Esophagus squamous epithelium (tissue), 5 donors: ENCODE measurements at regions not wholly inside any gene's neighbourhood (a gene's known extent, or its start where the extent isn't known, plus 50 kb on each side); places are given as distances from the start of the nearest gene placed in this dataset.

Source experiments
- DNase-seq: peaks from one replicate; lab custom pipeline; 2025; lab: John Stamatoyannopoulos, UW
- H3K27ac ChIP-seq, 4 donors: fragments of 200-600 bp; sonication (generic); one replicate each; pipeline ENCODE4 v1.5.1; 2016 to 2019; ENCODE audit warnings: mild to moderate bottlenecking in 1 of 4
- H3K27me3 ChIP-seq, 4 donors: fragments of 200-600 bp; sonication (generic); 1 replicate in 3 of 4; 2 replicates in 1 of 4; pipeline versions ENCODE4 v1.5.1 to v1.6.0; 2017 to 2021; ENCODE audit warnings: antibody characterized with exemption in 1 of 4
- H3K36me3 ChIP-seq, 3 donors: fragments of 200-600 bp; sonication (generic); one replicate each; pipeline ENCODE4 v1.5.1; 2016 to 2019
- H3K4me1 ChIP-seq, 3 donors: fragments of 200-600 bp; sonication (generic); one replicate each; pipeline ENCODE4 v1.5.1; 2017 to 2019
- H3K4me3 ChIP-seq, 4 donors: fragments of 200-600 bp; sonication (generic); 1 replicate in 3 of 4; 2 replicates in 1 of 4; pipeline ENCODE4 v1.5.1; 2016 to 2019; ENCODE audit warnings: mild to moderate bottlenecking in 2 of 4, moderate library complexity in 1 of 4
- H3K9me3 ChIP-seq, 3 donors: fragments of 200-600 bp; sonication (generic); one replicate each; pipeline ENCODE4 v1.5.1; 2016 to 2019
- POLR2A ChIP-seq, 4 donors: fragments of 450-650 bp; IDR thresholded peaks; one replicate each; pipeline ENCODE4 v1.6.1; 2017; ENCODE audit warnings: antibody characterized with exemption in 4 of 4, mild to moderate bottlenecking in 4 of 4, moderate library complexity in 3 of 4
- WGBS, 2 donors: methylation state at CpG; one replicate each; pipeline ENCODE4 v1.1.5; 2018; 5-methylcytosine and 5-hydroxymethylcytosine counted together
- intact Hi-C: fragments of 100-400 bp; cut with DNase I; formaldehyde crosslinking; loops from one replicate; pipeline ENCODE4 v1.15.0; 2022
- TF ChIP-seq, protein P1 (sequence below), 6 experiments: fragments of 450-650 bp in 4 of 6; fragments of 200-600 bp in 2 of 6; sonication (generic) in 2 of 6; IDR thresholded peaks; one replicate each; pipeline ENCODE4 v1.5.1; 2016 to 2019; ENCODE audit warnings: antibody characterized with exemption in 6 of 6, mild to moderate bottlenecking in 4 of 6, moderate library complexity in 4 of 6
- donor health status: DM: yes; HTN: yes; CAD: no.

GRCh38 chr18:73880387-73880786 lies 267.2 kb downstream of the FBXO15 start:
- H3K27me3 ChIP-seq, result no peaks in the 10 kb centered on the region
- WGBS, 2 donors, result 68 to 87% methylated on average over 2 of the region's 2 CpGs
- no peaks in the 10 kb centered on the region for H3K36me3 ChIP-seq
- H3K9me3 ChIP-seq, result no peaks in the 10 kb centered on the region
- intact Hi-C loops, result no loop called here
- no peak for DNase-seq
- H3K4me3 ChIP-seq, result no peak overlapping the region
- no peak overlapping the region for H3K27ac ChIP-seq
- H3K4me1 ChIP-seq, result no peaks in the 10 kb centered on the region
- TF ChIP-seq, protein P1, sequence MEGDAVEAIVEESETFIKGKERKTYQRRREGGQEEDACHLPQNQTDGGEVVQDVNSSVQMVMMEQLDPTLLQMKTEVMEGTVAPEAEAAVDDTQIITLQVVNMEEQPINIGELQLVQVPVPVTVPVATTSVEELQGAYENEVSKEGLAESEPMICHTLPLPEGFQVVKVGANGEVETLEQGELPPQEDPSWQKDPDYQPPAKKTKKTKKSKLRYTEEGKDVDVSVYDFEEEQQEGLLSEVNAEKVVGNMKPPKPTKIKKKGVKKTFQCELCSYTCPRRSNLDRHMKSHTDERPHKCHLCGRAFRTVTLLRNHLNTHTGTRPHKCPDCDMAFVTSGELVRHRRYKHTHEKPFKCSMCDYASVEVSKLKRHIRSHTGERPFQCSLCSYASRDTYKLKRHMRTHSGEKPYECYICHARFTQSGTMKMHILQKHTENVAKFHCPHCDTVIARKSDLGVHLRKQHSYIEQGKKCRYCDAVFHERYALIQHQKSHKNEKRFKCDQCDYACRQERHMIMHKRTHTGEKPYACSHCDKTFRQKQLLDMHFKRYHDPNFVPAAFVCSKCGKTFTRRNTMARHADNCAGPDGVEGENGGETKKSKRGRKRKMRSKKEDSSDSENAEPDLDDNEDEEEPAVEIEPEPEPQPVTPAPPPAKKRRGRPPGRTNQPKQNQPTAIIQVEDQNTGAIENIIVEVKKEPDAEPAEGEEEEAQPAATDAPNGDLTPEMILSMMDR (IDR thresholded peaks at IDR 0.05), result no peak
- no peak for TF ChIP-seq POLR2A (IDR thresholded peaks at IDR 0.05)

- Histone ChIP-seq H3K27ac (no peak overlapping the region), H3K4me1 (no peaks in the 10 kb centered on the region), H3K9me3 (no peaks in the 10 kb centered on the region), H3K4me3 (no peak overlapping the region), H3K27me3 (no peaks in the 10 kb centered on the region), H3K36me3 (no peaks in the 10 kb centered on the region)
- 52 to 54% methylated on average over 2 of the region's 2 CpGs for whole genome bisulfite sequencing, 2 donors
- no peak for DNase-seq
- TF ChIP-seq, protein P1 (IDR thresholded peaks at IDR 0.05), result no peak
- no peak for TF ChIP-seq POLR2A (IDR thresholded peaks at IDR 0.05)
- intact Hi-C loops, result no loop called here
These were observed 267.9 kb downstream of the FBXO15 start for GRCh38 chr18:73879766-73880165.

DNA sequence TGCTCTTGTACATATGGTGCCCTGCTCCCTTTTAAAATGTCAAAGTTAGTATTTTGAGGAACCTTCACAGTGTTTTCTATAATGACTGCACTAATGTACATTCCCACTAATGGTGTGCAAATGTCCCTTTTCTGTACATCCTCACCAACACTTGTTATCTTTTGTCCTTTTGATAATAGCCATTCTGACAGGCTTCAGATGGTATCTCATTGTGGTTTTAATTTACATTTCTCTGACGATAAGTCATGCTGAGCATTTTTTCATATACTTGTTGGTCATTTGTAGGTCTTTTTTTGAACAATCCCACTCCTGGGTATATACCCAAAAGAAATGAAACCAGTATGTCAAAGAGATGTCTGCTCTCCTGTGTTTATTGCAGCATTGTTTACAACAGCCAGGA lies 268.3 kb downstream of the FBXO15 start:
- Histone ChIP-seq H3K9me3 (no peaks in the 10 kb centered on the region), H3K4me1 (no peaks in the 10 kb centered on the region), H3K27ac (no peak overlapping the region), H3K4me3 (no peak overlapping the region), H3K27me3 (no peaks in the 10 kb centered on the region), H3K36me3 (no peaks in the 10 kb centered on the region)
- 21 to 62% methylated on average over 1 of the region's 1 CpG for WGBS, 2 donors
- intact Hi-C loops, result no loop called here
- no peak for TF ChIP-seq POLR2A (IDR thresholded peaks at IDR 0.05)
- TF ChIP-seq, protein P1 (IDR thresholded peaks at IDR 0.05), result no peak
- no peak for DNase-seq

DNA sequence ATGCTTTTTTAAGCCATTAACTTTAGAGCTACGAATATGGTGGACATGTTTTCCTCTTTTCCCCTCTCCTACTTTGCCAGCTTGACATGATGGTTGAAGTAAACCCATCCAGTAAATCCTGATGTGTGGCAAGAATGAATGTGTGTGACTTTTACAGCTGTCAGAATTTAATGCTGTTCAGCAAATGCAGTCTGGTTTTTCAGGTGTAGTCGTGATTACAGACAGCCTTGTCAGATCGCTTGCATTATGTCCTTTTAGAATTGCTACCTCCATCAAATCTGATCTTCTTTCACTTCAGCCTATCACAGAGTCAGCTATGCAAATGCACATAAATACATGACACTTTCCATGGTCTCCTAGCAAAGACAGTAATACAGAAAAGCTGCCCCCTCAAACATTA lies 278.5 kb downstream of the FBXO15 start:
- no peak overlapping the region for H3K4me3 ChIP-seq
- H3K9me3 ChIP-seq, result no peaks in the 10 kb centered on the region
- WGBS, 2 donors, result 59 to 80% methylated on average over 3 of the region's 3 CpGs
- no peaks in the 10 kb centered on the region for H3K27me3 ChIP-seq
- no peaks in the 10 kb centered on the region for H3K4me1 ChIP-seq
- DNase-seq, result no peak
- TF ChIP-seq POLR2A (IDR thresholded peaks at IDR 0.05), result no peak
- TF ChIP-seq, protein P1 (IDR thresholded peaks at IDR 0.05), result no peak
- H3K27ac ChIP-seq, result no peak overlapping the region
- intact Hi-C loops, result no loop called here
- no peaks in the 10 kb centered on the region for H3K36me3 ChIP-seq

DNA sequence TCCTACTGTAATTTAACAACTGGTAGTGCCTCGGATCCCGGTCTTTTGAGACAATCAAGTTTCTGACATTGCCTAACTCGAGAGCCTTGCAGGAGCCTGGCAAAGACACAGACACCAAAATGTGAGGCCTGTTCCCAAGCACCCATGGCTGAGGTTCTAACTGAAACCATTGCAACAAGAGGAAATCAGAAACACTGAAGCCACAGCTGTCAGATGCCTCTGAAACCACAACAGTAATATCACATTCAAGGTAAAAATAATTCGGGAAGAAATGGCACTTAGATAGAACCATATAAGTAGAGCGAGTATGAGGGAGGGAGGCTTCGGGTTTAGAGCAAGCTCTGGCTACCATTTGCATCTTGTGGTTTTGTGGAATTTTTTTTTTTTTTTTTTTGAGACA lies 285.9 kb downstream of the FBXO15 start:
- Histone ChIP-seq H3K27me3 (no peaks in the 10 kb centered on the region), H3K27ac (no peak overlapping the region), H3K36me3 (no peaks in the 10 kb centered on the region), H3K9me3 (no peaks in the 10 kb centered on the region), H3K4me3 (no peak overlapping the region), H3K4me1 (no peaks in the 10 kb centered on the region)
- no peak for DNase-seq
- TF ChIP-seq, protein P1 (IDR thresholded peaks at IDR 0.05), result no peak
- TF ChIP-seq POLR2A (IDR thresholded peaks at IDR 0.05), result no peak
- 58 to 70% methylated on average over 4 to 6 of the region's 6 CpGs for WGBS, 2 donors
- intact Hi-C loops, result no loop called here
